ENCODE measurements at regions not wholly inside any gene's neighbourhood (a gene's known extent, or its start where the extent isn't known, plus 50 kb on each side); places are given as distances from the start of the nearest gene placed in this dataset.

- H4K20me1 ChIP-seq (ENCODE audit: insufficient read depth, low read length) = no peaks in the 10 kb centered on the region
- no peak overlapping the region for H2BK120ac ChIP-seq (ENCODE audit: low read depth, low read length)
- H2BK20ac ChIP-seq (ENCODE audit: low read depth, low read length) = no peak overlapping the region
- no peak for DNase-seq
- no peak overlapping the region for H2AK5ac ChIP-seq (ENCODE audit: low read depth, low read length)
- no peak overlapping the region for H4K5ac ChIP-seq (ENCODE audit: low read depth, low read length)
- WGBS, 2 experiments (ENCODE audit: extremely low coverage in 2 of 2, insufficient read length in 1 of 2) = no CpG with 5 or more reads among the region's 8 CpGs
- no peaks in the 10 kb centered on the region for H3K36me3 ChIP-seq (ENCODE audit: control insufficient read depth, insufficient read depth, low read length)
- TF ChIP-seq RCOR1 (IDR thresholded peaks at IDR 0.05; ENCODE audit: insufficient replicate concordance, low read length) (no peak), SMC3 (IDR thresholded peaks at IDR 0.05; ENCODE audit: low read depth, low read length) (no peak), ELK1 (IDR thresholded peaks at IDR 0.05; ENCODE audit: borderline replicate concordance, low read depth, low read length) (no peak), NFE2L2 (IDR thresholded peaks at IDR 0.05; ENCODE audit: low read depth, low read length) (no peak), CHD1 (IDR thresholded peaks at IDR 0.05; ENCODE audit: low read depth, low read length) (no peak), MAFK (IDR thresholded peaks at IDR 0.05; ENCODE audit: low read depth, low read length) (no peak), BHLHE40 (IDR thresholded peaks at IDR 0.05; ENCODE audit: low read depth, low read length) (no peak), RFX5 (IDR thresholded peaks at IDR 0.05; ENCODE audit: low read depth, low read length) (no peak), MXI1 (IDR thresholded peaks at IDR 0.05; ENCODE audit: borderline replicate concordance, low read depth, low read length) (no peak), RAD21 (IDR thresholded peaks at IDR 0.05; ENCODE audit: low read length) (no peak), CTCF (conservative IDR thresholded peaks at IDR 0.05; ENCODE audit: low read depth, low read length) (no peak)
- no peaks in the 10 kb centered on the region for H3K4me1 ChIP-seq (ENCODE audit: control insufficient read depth, insufficient read depth, low read length)
- no peak overlapping the region for H4K91ac ChIP-seq (ENCODE audit: insufficient read depth, low read depth, low read length)
- H2AK9ac ChIP-seq (replicated peaks; ENCODE audit: low read depth, low read length, poor library complexity) = no peak overlapping the region
- H3K14ac ChIP-seq (replicated peaks; ENCODE audit: low read depth, low read length) = no peak overlapping the region
- ChIA-PET POLR2A (ENCODE audit: unreplicated experiment) (no interaction called here), CTCF (no interaction called here)
- in situ Hi-C loops (cut with MboI; ENCODE audit: low sequenced_read_pairs) = no loop called here
- no peaks in the 10 kb centered on the region for H3K27me3 ChIP-seq (ENCODE audit: control insufficient read depth, insufficient read depth, low read length)
- no peaks in the 10 kb centered on the region for H3K9me1 ChIP-seq (ENCODE audit: insufficient read depth, low read length)
- no peak overlapping the region for H3K4me3 ChIP-seq (ENCODE audit: insufficient read depth, low read depth, low read length)
- H3K27ac ChIP-seq (ENCODE audit: insufficient read depth, low read length) = no peak overlapping the region
- H3K4ac ChIP-seq (ENCODE audit: low read depth, low read length) = no peak overlapping the region
- H3K56ac ChIP-seq (ENCODE audit: extremely low read depth, insufficient read depth, low read length) = no peak overlapping the region
- H2BK15ac ChIP-seq (ENCODE audit: low read depth, low read length) = no peak overlapping the region
- no peak overlapping the region for H4K8ac ChIP-seq (ENCODE audit: low read depth in 2 of 2, low read length in 2 of 2)
- BruUV-seq (replicated peaks) = no TSS peak
- H3K23ac ChIP-seq (ENCODE audit: low read depth, low read length) = no peak overlapping the region
- no peak overlapping the region for H3K9ac ChIP-seq (ENCODE audit: low read depth, low read length)
- H3K18ac ChIP-seq (ENCODE audit: low read depth, low read length) = no peak overlapping the region
- dilution Hi-C loops (cut with HindIII; ENCODE audit: low sequenced_read_pairs, unreplicated experiment) = no loop called here
- H3K4me2 ChIP-seq (ENCODE audit: low read depth, low read length) = no peak overlapping the region
- H2AFZ ChIP-seq (replicated peaks; ENCODE audit: low read length, poor library complexity) = no peak overlapping the region
- H3K9me3 ChIP-seq (ENCODE audit: control insufficient read depth, insufficient read depth, low read length) = peaks cover 2% of the 10 kb centered on the region; the same call in 1 of the 2 replicates
- no peak overlapping the region for H2BK5ac ChIP-seq (ENCODE audit: low read depth, low read length, poor library complexity, severe bottlenecking)
- no peak for ATAC-seq (ENCODE audit: low read depth)
- H3K79me1 ChIP-seq (ENCODE audit: low read depth in 1 of 2, low read length in 2 of 2) = no peaks in the 10 kb centered on the region
- intact Hi-C loops (cut with micrococcal nuclease) = no loop called here
Observed at GRCh38 chr6:153618371-153619322, 420.4 kb upstream of the OPRM1 start.
